A673 (cell line): ENCODE measurements at regions not wholly inside any gene's neighbourhood (a gene's known extent, or its start where the extent isn't known, plus 50 kb on each side); places are given as distances from the start of the nearest gene placed in this dataset.

Source experiments
- BruUV-seq: library from RNA; stranded (reverse); fragments of 400-500 nt; replicated peaks from 2 replicates; lab custom pipeline; 2021; lab: Mats Ljungman, UMichigan
- CTCF ChIA-PET: fragments of 300-600 bp; sonication (Branson Sonifier 250); formaldehyde crosslinking; loops from one replicate; lab custom pipeline; 2022; ENCODE audit warnings: antibody characterized with exemption; lab: Charles Lee
- POLR2A ChIA-PET: fragments of 300-600 bp; sonication (Branson Sonifier 250); formaldehyde crosslinking; loops from one replicate; lab custom pipeline; 2022; ENCODE audit warnings: antibody characterized with exemption; ENCODE audit not compliant: low non-redundant PET; lab: Charles Lee
- DNase-seq: peaks from one replicate; pipeline ENCODE4 v3.0.0-alpha.2; 2015; ENCODE audit warnings: low spot score
- H3K27ac ChIP-seq: fragments of 200-600 bp; sonication (generic); 2 replicates; pipeline ENCODE4 v1.5.1; 2016; ENCODE audit warnings: mixed run types, low read depth, mild to moderate bottlenecking, mixed read lengths, antibody characterized with exemption, low read length; ENCODE audit not compliant: poor library complexity, severe bottlenecking
- H3K27me3 ChIP-seq: fragments of 200-600 bp; sonication (generic); replicated peaks from 2 replicates; pipeline ENCODE4 v1.6.1; 2017; ENCODE audit warnings: mixed run types, low read depth, mild to moderate bottlenecking, mixed read lengths, antibody characterized with exemption, low read length; ENCODE audit not compliant: insufficient read depth, poor library complexity
- H3K36me3 ChIP-seq: fragments of 200-600 bp; sonication (generic); 2 replicates; pipeline ENCODE4 v1.6.1; 2016; ENCODE audit warnings: mixed run types, mild to moderate bottlenecking, mixed read lengths, antibody characterized with exemption, low read length; ENCODE audit not compliant: insufficient read depth, poor library complexity, severe bottlenecking
- H3K4me1 ChIP-seq: fragments of 200-600 bp; sonication (generic); 2 replicates; pipeline ENCODE4 v1.6.1; 2017; ENCODE audit warnings: mixed run types, mild to moderate bottlenecking, mixed read lengths, antibody characterized with exemption, low read length; ENCODE audit not compliant: insufficient read depth, poor library complexity, severe bottlenecking
- H3K4me3 ChIP-seq: fragments of 200-600 bp; sonication (generic); 2 replicates; pipeline ENCODE4 v1.5.1; 2016; ENCODE audit warnings: low read depth, mixed run types, mild to moderate bottlenecking, mixed read lengths, low read length; ENCODE audit not compliant: poor library complexity, severe bottlenecking
- H3K9me3 ChIP-seq: fragments of 200-600 bp; sonication (generic); 2 replicates; pipeline ENCODE4 v1.6.1; 2016; ENCODE audit warnings: mixed run types, low read depth, mild to moderate bottlenecking, mixed read lengths, antibody characterized with exemption, low read length; ENCODE audit not compliant: poor library complexity, severe bottlenecking
- EZH2 ChIP-seq: fragments of 200-600 bp; sonication (generic); IDR thresholded peaks from 2 replicates; pipeline ENCODE4 v1.6.1; 2017; ENCODE audit warnings: borderline replicate concordance, low read depth, mild to moderate bottlenecking, mixed read lengths, antibody characterized with exemption, low read length; ENCODE audit not compliant: poor library complexity, severe bottlenecking
- intact Hi-C: fragments of 100-400 bp; cut with micrococcal nuclease; formaldehyde crosslinking; loops from one replicate; pipeline ENCODE4 v1.10.0; 2022; ENCODE audit not compliant: unreplicated experiment
- TF ChIP-seq, protein P1 (sequence below): fragments of 300-800, 200-600 bp; sonication (generic); conservative IDR thresholded peaks from 2 replicates; pipeline ENCODE4 v1.5.1; 2017; ENCODE audit warnings: low read depth, mild to moderate bottlenecking, antibody characterized with exemption, low read length, moderate library complexity, mixed read lengths

DNA sequence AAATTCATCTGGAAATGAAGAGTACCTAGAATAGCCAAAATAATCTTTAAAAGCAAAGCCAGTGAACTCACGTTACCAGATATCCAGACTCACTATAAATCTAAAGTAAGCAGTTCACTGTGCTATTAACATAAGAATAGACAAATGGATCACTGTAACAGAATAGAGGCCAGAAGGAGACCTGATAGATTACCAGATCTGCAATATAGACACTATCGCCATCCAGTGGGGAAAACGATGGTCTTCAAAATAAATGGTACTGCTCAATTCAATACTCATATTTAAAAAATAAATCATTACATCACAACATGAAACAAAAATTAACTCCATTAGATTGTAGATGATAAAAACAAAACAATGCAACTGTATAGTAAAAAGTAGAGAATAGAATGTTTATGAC, 158.6 kb upstream of the CDH8 start:
- peak; percentile 48 for DNase-seq
- intact Hi-C loops: loop anchor here (10.0 kb wide), 1 partner anchor 1100 kb away; no protein-coding TSS in a partner anchor
- no peaks in the 10 kb centered on the region for H3K36me3 ChIP-seq
- H3K27ac ChIP-seq: no peak overlapping the region
- no peaks in the 10 kb centered on the region for H3K4me1 ChIP-seq
- POLR2A ChIA-PET: no interaction called here
- CTCF ChIA-PET: no interaction called here
- no peak overlapping the region for H3K4me3 ChIP-seq
- no peaks in the 10 kb centered on the region for H3K27me3 ChIP-seq
- TF ChIP-seq, protein P1, sequence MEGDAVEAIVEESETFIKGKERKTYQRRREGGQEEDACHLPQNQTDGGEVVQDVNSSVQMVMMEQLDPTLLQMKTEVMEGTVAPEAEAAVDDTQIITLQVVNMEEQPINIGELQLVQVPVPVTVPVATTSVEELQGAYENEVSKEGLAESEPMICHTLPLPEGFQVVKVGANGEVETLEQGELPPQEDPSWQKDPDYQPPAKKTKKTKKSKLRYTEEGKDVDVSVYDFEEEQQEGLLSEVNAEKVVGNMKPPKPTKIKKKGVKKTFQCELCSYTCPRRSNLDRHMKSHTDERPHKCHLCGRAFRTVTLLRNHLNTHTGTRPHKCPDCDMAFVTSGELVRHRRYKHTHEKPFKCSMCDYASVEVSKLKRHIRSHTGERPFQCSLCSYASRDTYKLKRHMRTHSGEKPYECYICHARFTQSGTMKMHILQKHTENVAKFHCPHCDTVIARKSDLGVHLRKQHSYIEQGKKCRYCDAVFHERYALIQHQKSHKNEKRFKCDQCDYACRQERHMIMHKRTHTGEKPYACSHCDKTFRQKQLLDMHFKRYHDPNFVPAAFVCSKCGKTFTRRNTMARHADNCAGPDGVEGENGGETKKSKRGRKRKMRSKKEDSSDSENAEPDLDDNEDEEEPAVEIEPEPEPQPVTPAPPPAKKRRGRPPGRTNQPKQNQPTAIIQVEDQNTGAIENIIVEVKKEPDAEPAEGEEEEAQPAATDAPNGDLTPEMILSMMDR: peak; percentile 52
- TF ChIP-seq EZH2: no peak
- BruUV-seq: no TSS peak
- no peaks in the 10 kb centered on the region for H3K9me3 ChIP-seq

DNA sequence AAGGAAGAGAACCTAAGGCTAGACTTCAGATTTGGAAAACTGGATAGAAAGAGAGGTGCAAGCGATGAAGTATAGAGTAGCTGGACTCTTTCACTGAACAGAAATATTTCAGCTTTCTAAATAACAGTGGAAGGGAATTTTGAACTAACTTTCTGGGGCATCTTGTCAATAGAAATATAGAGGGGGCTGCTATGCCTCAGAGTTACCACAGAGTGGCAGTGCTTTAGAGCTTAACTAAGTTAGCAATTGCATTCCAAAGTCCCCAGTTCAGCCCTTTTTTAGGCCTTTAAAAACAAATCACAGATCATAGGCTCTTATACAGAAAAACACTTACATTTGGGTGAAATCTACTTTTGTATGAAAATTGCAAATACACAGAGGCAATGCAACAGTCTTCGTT, 154.2 kb upstream of the CDH8 start:
- Histone ChIP-seq H3K9me3 (no peaks in the 10 kb centered on the region), H3K4me3 (no peak overlapping the region), H3K27me3 (no peaks in the 10 kb centered on the region), H3K27ac (no peak overlapping the region), H3K36me3 (no peaks in the 10 kb centered on the region), H3K4me1 (no peaks in the 10 kb centered on the region)
- peak; percentile 66 for DNase-seq
- intact Hi-C loops: loop anchor here (10.0 kb wide), 1 partner anchor 1104 kb away; no protein-coding TSS in a partner anchor
- BruUV-seq: no TSS peak
- POLR2A ChIA-PET: no interaction called here
- TF ChIP-seq, protein P1: peak; percentile 86
- no peak for TF ChIP-seq EZH2
- CTCF ChIA-PET: interaction anchor here (0.6 to 1.4 kb wide), 2 partner anchors 15 to 1099 kb away, joined by 3 to 4 read pairs; no protein-coding TSS in a partner anchor

DNA sequence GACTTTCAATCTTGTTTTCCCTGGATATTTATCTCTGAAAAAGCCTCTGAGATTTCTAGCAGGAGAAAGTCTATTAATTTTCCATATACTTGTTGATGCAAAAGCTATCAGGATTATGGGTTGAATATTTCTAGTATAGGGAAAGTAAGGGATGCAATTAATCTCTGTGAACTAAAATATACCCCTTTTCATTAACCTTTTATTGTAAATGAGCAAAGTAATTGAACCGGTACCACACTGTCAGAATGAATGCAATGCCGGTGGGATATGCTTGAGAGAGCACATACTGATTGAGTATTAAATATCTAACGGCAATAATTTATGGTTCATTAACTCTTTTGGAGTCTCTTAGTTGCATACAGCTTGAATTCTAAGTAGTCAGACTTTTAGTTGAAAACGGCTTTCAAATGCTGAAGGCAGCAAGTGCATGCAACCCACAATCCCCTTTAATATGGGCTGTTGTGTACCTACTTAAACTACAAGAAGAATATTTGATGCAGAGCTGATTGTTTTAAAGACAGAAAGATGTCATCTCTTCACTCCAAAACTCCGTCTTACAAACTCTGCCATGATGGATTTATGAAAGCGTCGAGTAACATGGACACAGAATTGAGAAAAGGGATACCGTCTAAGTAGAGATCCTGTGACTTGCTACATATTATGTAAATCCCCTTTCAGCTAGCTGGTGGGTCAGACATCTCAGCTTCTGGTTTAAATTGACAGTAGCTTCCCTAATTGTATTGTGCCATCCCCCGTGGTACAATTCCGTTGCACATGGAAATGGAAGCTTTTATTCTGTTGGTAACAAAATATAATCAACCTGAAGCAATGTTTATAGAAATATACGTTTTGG, 141.3 kb upstream of the CDH8 start:
- ChIA-PET POLR2A (interaction anchor here (0.6 kb wide), 1 partner anchor 77 kb away, joined by 4 read pairs; no protein-coding TSS in a partner anchor), CTCF (no interaction called here)
- no peak for DNase-seq
- H3K4me1 ChIP-seq: no peaks in the 10 kb centered on the region
- H3K27me3 ChIP-seq: peaks cover 8% of the 10 kb centered on the region
- H3K36me3 ChIP-seq: no peaks in the 10 kb centered on the region
- H3K27ac ChIP-seq: no peak overlapping the region
- no peak overlapping the region for H3K4me3 ChIP-seq
- no peak for TF ChIP-seq EZH2
- TF ChIP-seq, protein P1: no peak
- intact Hi-C loops: no loop called here
- H3K9me3 ChIP-seq: no peaks in the 10 kb centered on the region
- BruUV-seq: no TSS peak
